T-cell (primary cell): ENCODE measurements at regions not wholly inside any gene's neighbourhood (a gene's known extent, or its start where the extent isn't known, plus 50 kb on each side); places are given as distances from the start of the nearest gene placed in this dataset.

Experiments
- ATAC-seq, 4 experiments: fragments of 200-7000 bp in 3 of 4; fragments of 150-1000 bp in 1 of 4; cut with Tn5 transposase; replicated peaks in 1 of 4; 1 replicate in 3 of 4; 2 replicates in 1 of 4; pipeline ENCODE4 v1.10.0; 2021; ENCODE audit warnings: moderate library complexity in 3 of 4, mild to moderate bottlenecking in 2 of 4, moderate number of reproducible peaks in 1 of 4
- CTCF ChIA-PET, 2 donors: fragments of 300-600 bp; sonication (Branson Sonifier 250); formaldehyde crosslinking; loops; one replicate each; lab custom pipeline; 2022; ENCODE audit warnings: antibody characterized with exemption in 2 of 2; lab: Charles Lee
- POLR2A ChIA-PET, 2 donors: fragments of 300-600 bp; sonication (Branson Sonifier 250); formaldehyde crosslinking; loops; one replicate each; lab custom pipeline; 2022; ENCODE audit warnings: antibody characterized with exemption in 2 of 2; lab: Charles Lee
- DNase-seq, 35 experiments: peaks; one replicate each; pipeline versions ENCODE4 v3.0.0 to v3.0.0-alpha.2; 2013 to 2023
- H3K27ac ChIP-seq: one replicate; pipeline ENCODE4 v1.5.1; 2013; ENCODE audit warnings: low read length
- H3K27me3 ChIP-seq, 2 experiments: replicated peaks in 1 of 2; 1 replicate in 1 of 2; 2 replicates in 1 of 2; pipeline versions ENCODE4 v1.6.1 to v1.7.0; 2013; ENCODE audit warnings: low read length in 1 of 2, mixed read lengths in 1 of 2; ENCODE audit not compliant: control insufficient read depth in 2 of 2, insufficient read depth in 2 of 2; ENCODE audit errors: extremely low read depth in 1 of 2
- H3K36me3 ChIP-seq, 2 donors: 1 replicate in 1 of 2; 2 replicates in 1 of 2; pipeline versions ENCODE4 v1.6.1 to v1.7.0; 2013; ENCODE audit warnings: low read length in 1 of 2; ENCODE audit not compliant: control insufficient read depth in 2 of 2, insufficient read depth in 1 of 2; ENCODE audit errors: extremely low read depth in 1 of 2
- H3K4me1 ChIP-seq, 2 experiments: 1 replicate in 1 of 2; 2 replicates in 1 of 2; pipeline versions ENCODE4 v1.6.1 to v1.7.0; 2013; ENCODE audit warnings: low read length in 2 of 2, mixed read lengths in 1 of 2; ENCODE audit not compliant: insufficient read depth in 2 of 2, control insufficient read depth in 1 of 2; ENCODE audit errors: extremely low read depth in 1 of 2
- H3K4me3 ChIP-seq, 2 donors: 1 replicate in 1 of 2; 2 replicates in 1 of 2; pipeline versions ENCODE4 v1.5.1 to v1.7.0; 2013; ENCODE audit warnings: mild to moderate bottlenecking in 2 of 2, low read length in 1 of 2, moderate library complexity in 1 of 2; ENCODE audit not compliant: control insufficient read depth in 1 of 2; ENCODE audit errors: extremely low read depth in 1 of 2
- H3K9me3 ChIP-seq: 2 replicates; pipeline ENCODE4 v1.7.0; 2013
- H3K27ac Mint-ChIP-seq, 2 donors: one replicate each; pipeline ENCODE4 v1.8.0; 2020 to 2021; ENCODE audit warnings: mild to moderate bottlenecking in 2 of 2, mixed read lengths in 2 of 2
- H3K27me3 Mint-ChIP-seq, 2 donors: one replicate each; pipeline ENCODE4 v1.8.0; 2021 to 2022; ENCODE audit warnings: mixed read lengths in 2 of 2
- H3K36me3 Mint-ChIP-seq: one replicate; pipeline ENCODE4 v1.8.0; 2021; ENCODE audit warnings: mixed read lengths
- H3K4me1 Mint-ChIP-seq, 3 donors: one replicate each; pipeline ENCODE4 v1.8.0; 2020 to 2022; ENCODE audit warnings: mixed read lengths in 3 of 3, mild to moderate bottlenecking in 1 of 3
- H3K4me3 Mint-ChIP-seq, 3 donors: one replicate each; pipeline ENCODE4 v1.8.0; 2020 to 2022; ENCODE audit warnings: mild to moderate bottlenecking in 3 of 3, mixed read lengths in 3 of 3, moderate library complexity in 3 of 3
- H3K9me3 Mint-ChIP-seq, 3 donors: one replicate each; pipeline ENCODE4 v1.8.0; 2020 to 2022; ENCODE audit warnings: mixed read lengths in 3 of 3
- WGBS: methylation state at CpG from one replicate; pipeline ENCODE4 v1.1.5; 2013; ENCODE audit warnings: missing lambda C conversion rate; ENCODE audit not compliant: insufficient coverage; 5-methylcytosine and 5-hydroxymethylcytosine counted together

- no peak for ATAC-seq
- Histone ChIP-seq H3K4me1 (no peaks in the 10 kb centered on the region), H3K9me3 (no peaks in the 10 kb centered on the region), H3K27me3 (no peaks in the 10 kb centered on the region), H3K4me3 (no peak overlapping the region), H3K36me3 (no peaks in the 10 kb centered on the region), H3K27ac (no peak overlapping the region)
- H3K4me3 Mint-ChIP-seq: no peak overlapping the region
- no peak for DNase-seq
- H3K27ac Mint-ChIP-seq: no peak overlapping the region
- H3K27me3 Mint-ChIP-seq: peaks cover 0 to 4% of the 10 kb centered on the region in 2 donors
- POLR2A ChIA-PET: interaction anchor here in 1 of 2 donors (0.6 kb wide), 1 partner anchor 71 kb away, joined by 3 read pairs; no protein-coding TSS in a partner anchor
- peaks cover 0 to 4% (median 2%) of the 10 kb centered on the region in 3 donors for H3K4me1 Mint-ChIP-seq
- CTCF ChIA-PET: no interaction called here
- H3K36me3 Mint-ChIP-seq: no peaks in the 10 kb centered on the region
- H3K9me3 Mint-ChIP-seq: no peaks in the 10 kb centered on the region
Observed at GRCh38 chr11:95322539-95322938, 91.5 kb upstream of the SESN3 start.

- H3K4me3 Mint-ChIP-seq: no peak overlapping the region
- Histone ChIP-seq H3K36me3 (no peaks in the 10 kb centered on the region), H3K27ac (no peak overlapping the region), H3K4me1 (no peaks in the 10 kb centered on the region), H3K4me3 (no peak overlapping the region), H3K9me3 (no peaks in the 10 kb centered on the region), H3K27me3 (no peaks in the 10 kb centered on the region)
- no peak overlapping the region for H3K27ac Mint-ChIP-seq
- CTCF ChIA-PET: no interaction called here
- no peaks in the 10 kb centered on the region for H3K36me3 Mint-ChIP-seq
- peaks cover 0 to 4% (median 2%) of the 10 kb centered on the region in 3 donors for H3K4me1 Mint-ChIP-seq
- DNase-seq (no peak), ATAC-seq (no peak)
- no peaks in the 10 kb centered on the region for H3K9me3 Mint-ChIP-seq
- H3K27me3 Mint-ChIP-seq: peaks cover 0 to 4% of the 10 kb centered on the region in 2 donors
- POLR2A ChIA-PET: no interaction called here
Observed at GRCh38 chr11:95318498-95318897, 87.5 kb upstream of the SESN3 start.

- H3K4me3 Mint-ChIP-seq: no peak overlapping the region
- CTCF ChIA-PET: interaction anchor here in 1 of 2 donors (0.9 kb wide), 1 partner anchor 77 kb away, joined by 3 read pairs; the partner anchor contains the start of gene SESN3
Observed at GRCh38 chr11:95308512-95309035, 77.6 kb upstream of the SESN3 start.

GRCh38 chr11:95307286-95307685, 76.3 kb upstream of the SESN3 start:
- ChIA-PET POLR2A (interaction anchor here in 1 of 2 donors (0.7 kb wide), 1 partner anchor 345 kb away, joined by 4 read pairs; no protein-coding TSS in a partner anchor), CTCF (interaction anchor here in 1 of 2 donors (0.9 kb wide), 1 partner anchor 134 kb away, joined by 4 read pairs; no protein-coding TSS in a partner anchor)
- H3K27me3 ChIP-seq: no peaks in the 10 kb centered on the region
- no peak overlapping the region for H3K27ac ChIP-seq
- no peaks in the 10 kb centered on the region for H3K9me3 ChIP-seq
- Mint-ChIP-seq H3K4me3 (no peak overlapping the region), H3K27ac (no peak overlapping the region), H3K27me3 (no peaks in the 10 kb centered on the region), H3K36me3 (no peaks in the 10 kb centered on the region), H3K9me3 (no peaks in the 10 kb centered on the region), H3K4me1 (peaks cover 10 to 21% (median 11%) of the 10 kb centered on the region in 3 donors)
- H3K36me3 ChIP-seq: no peaks in the 10 kb centered on the region
- no peak for DNase-seq
- no CpG with 5 or more reads among the region's 1 CpG for WGBS
- ATAC-seq: no peak
- peaks cover 0 to 5% of the 10 kb centered on the region in 2 experiments for H3K4me1 ChIP-seq
- H3K4me3 ChIP-seq: no peak overlapping the region

More at GRCh38 chr11:95308512-95309035, 77.6 kb upstream of the SESN3 start:
- Histone ChIP-seq H3K27me3 (no peaks in the 10 kb centered on the region), H3K27ac (no peak overlapping the region), H3K9me3 (no peaks in the 10 kb centered on the region), H3K36me3 (no peaks in the 10 kb centered on the region), H3K4me1 (peaks cover 0 to 5% of the 10 kb centered on the region in 2 experiments), H3K4me3 (no peak overlapping the region)
- Mint-ChIP-seq H3K27me3 (no peaks in the 10 kb centered on the region), H3K36me3 (no peaks in the 10 kb centered on the region), H3K4me1 (peaks cover 10 to 21% (median 11%) of the 10 kb centered on the region in 3 donors), H3K9me3 (no peaks in the 10 kb centered on the region), H3K27ac (peak overlapping the region in 1 of 2 donors; percentile 40)
- no peak for DNase-seq
- peak in 2 of 4 experiments; percentile 46 to 57 for ATAC-seq
- WGBS: no CpG with 5 or more reads among the region's 2 CpGs
- POLR2A ChIA-PET: no interaction called here

GRCh38 chr11:95306801-95307200, 75.8 kb upstream of the SESN3 start:
- ChIA-PET POLR2A (interaction anchor here (0.6 to 0.7 kb wide), 2 partner anchors 53 to 56 kb away, joined by 3 to 5 read pairs; no protein-coding TSS in a partner anchor), CTCF (interaction anchor here in 1 of 2 donors (0.9 kb wide), 1 partner anchor 134 kb away, joined by 4 read pairs; no protein-coding TSS in a partner anchor)
- H3K9me3 ChIP-seq: no peaks in the 10 kb centered on the region
- ATAC-seq (no peak), DNase-seq (no peak)
- Mint-ChIP-seq H3K27ac (no peak overlapping the region), H3K36me3 (no peaks in the 10 kb centered on the region), H3K9me3 (no peaks in the 10 kb centered on the region), H3K4me1 (peaks cover 10 to 21% (median 11%) of the 10 kb centered on the region in 3 donors), H3K27me3 (no peaks in the 10 kb centered on the region), H3K4me3 (no peak overlapping the region)
- no peak overlapping the region for H3K4me3 ChIP-seq
- WGBS: 100% methylated on average over 1 of the region's 1 CpG
- H3K36me3 ChIP-seq: no peaks in the 10 kb centered on the region
- H3K27ac ChIP-seq: no peak overlapping the region
- peaks cover 0 to 5% of the 10 kb centered on the region in 2 experiments for H3K4me1 ChIP-seq
- H3K27me3 ChIP-seq: no peaks in the 10 kb centered on the region

- Histone ChIP-seq H3K4me1 (peaks cover 0 to 5% of the 10 kb centered on the region in 2 experiments), H3K27ac (no peak overlapping the region), H3K27me3 (no peaks in the 10 kb centered on the region), H3K9me3 (no peaks in the 10 kb centered on the region), H3K4me3 (no peak overlapping the region), H3K36me3 (no peaks in the 10 kb centered on the region)
- Mint-ChIP-seq H3K36me3 (no peaks in the 10 kb centered on the region), H3K4me1 (peaks cover 10 to 21% (median 11%) of the 10 kb centered on the region in 3 donors), H3K9me3 (no peaks in the 10 kb centered on the region), H3K27me3 (no peaks in the 10 kb centered on the region), H3K4me3 (no peak overlapping the region), H3K27ac (no peak overlapping the region)
- WGBS: no CpG with 5 or more reads among the region's 3 CpGs
- no peak for DNase-seq
- ChIA-PET POLR2A (interaction anchor here (0.5 to 0.7 kb wide), 3 partner anchors 34 to 56 kb away, joined by 3 to 5 read pairs (median 4); no protein-coding TSS in a partner anchor), CTCF (interaction anchor here (0.7 kb wide), 2 partner anchors 1160 to 1163 kb away, joined by 3 to 4 read pairs; no protein-coding TSS in a partner anchor)
- no peak for ATAC-seq
Observed at GRCh38 chr11:95306123-95306522, 75.1 kb upstream of the SESN3 start.
